ENCODE measurements at regions not wholly inside any gene's neighbourhood (a gene's known extent, or its start where the extent isn't known, plus 50 kb on each side); places are given as distances from the start of the nearest gene placed in this dataset.

DNA sequence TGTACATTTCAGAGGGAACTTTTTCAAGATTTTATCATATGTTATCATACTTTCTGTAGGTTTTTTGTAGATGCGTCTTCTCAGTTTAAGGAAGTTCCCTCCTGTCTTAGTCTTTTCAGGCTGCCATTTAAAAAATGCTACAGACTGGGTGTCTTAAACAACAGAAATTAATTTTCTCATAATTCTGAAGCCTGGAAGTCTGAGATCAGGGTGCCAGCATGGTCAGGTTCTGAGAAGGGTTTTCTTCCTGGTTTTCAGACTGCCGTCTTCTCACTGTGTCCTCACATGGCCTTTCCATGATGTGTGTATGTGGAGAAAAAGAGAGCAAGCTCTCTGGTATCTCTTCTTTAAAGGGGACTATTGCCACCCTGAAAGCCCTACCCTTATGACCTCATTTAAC is 189.9 kb upstream of the SOX2 start:
- Histone ChIP-seq H3K27ac (no peak overlapping the region), H3K36me3 (no peaks in the 10 kb centered on the region), H3K27me3 (no peaks in the 10 kb centered on the region), H3K9me3 (peaks cover 0 to 27% (median 1%) of the 10 kb centered on the region in 4 donors), H3K4me1 (no peaks in the 10 kb centered on the region), H3K4me3 (no peak overlapping the region)
- 94 to 98% methylated on average over 2 of the region's 2 CpGs for WGBS, 2 donors
- TF ChIP-seq CTCF (IDR thresholded peaks at IDR 0.05) (no peak), POLR2A (IDR thresholded peaks at IDR 0.05) (no peak), EP300 (IDR thresholded peaks at IDR 0.05) (no peak)
- no peak for DNase-seq (ENCODE audit: low spot score in 2 of 2)

DNA sequence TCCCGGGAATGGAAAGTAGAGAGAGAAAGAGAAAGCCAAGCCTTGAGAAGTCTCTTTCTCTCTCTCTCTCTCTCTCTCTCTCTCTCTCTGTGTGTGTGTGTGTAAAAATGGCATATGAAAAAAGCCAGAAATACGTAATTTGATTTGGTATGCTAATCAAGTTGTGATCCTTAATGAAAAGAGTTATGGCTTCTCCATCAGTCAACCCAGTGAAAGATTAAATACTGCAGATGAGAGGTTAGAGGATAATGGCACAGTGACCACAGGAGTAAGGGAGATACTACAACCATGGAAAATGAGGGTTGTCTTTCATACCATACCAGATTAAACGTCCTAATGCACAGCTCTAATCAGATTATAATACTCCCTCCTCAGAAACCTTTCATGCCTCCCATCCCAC is 193.5 kb upstream of the SOX2 start:
- H3K4me1 ChIP-seq = no peaks in the 10 kb centered on the region
- no peak overlapping the region for H3K4me3 ChIP-seq
- TF ChIP-seq EP300 (IDR thresholded peaks at IDR 0.05) = no peak
- TF ChIP-seq CTCF (IDR thresholded peaks at IDR 0.05) = no peak
- no peak for TF ChIP-seq POLR2A (IDR thresholded peaks at IDR 0.05)
- WGBS, 2 donors = 78 to 81% methylated on average over 3 of the region's 3 CpGs
- no peaks in the 10 kb centered on the region for H3K9me3 ChIP-seq
- H3K27ac ChIP-seq = no peak overlapping the region
- DNase-seq (ENCODE audit: low spot score in 2 of 2) = no peak
- H3K36me3 ChIP-seq = no peaks in the 10 kb centered on the region
- H3K27me3 ChIP-seq = no peaks in the 10 kb centered on the region

DNA sequence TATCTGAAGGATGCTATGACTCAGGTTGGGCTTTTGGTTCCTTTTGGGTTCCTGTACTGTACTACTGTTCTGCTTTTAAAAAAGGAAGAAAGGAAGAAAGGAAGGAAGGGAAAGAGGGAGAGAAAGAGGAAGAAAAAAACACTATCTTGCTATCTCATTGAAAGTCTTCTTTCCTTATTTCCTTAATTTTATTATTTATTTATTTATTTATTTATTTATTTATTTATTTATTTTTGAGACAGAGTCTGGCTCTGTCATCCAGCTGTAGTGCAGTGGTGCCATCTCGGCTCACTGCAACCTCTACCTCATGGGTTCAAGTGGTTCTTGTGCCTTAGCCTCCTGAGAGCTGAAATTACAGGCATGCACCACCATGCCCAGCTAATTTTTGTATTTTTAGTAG is 198.9 kb upstream of the SOX2 start:
- no peak overlapping the region for H3K27ac ChIP-seq
- DNase-seq (ENCODE audit: low spot score in 2 of 2) = no peak
- H3K4me3 ChIP-seq = no peak overlapping the region
- no peaks in the 10 kb centered on the region for H3K36me3 ChIP-seq
- 96% methylated on average over 1 of the region's 1 CpG for WGBS, 2 donors
- H3K4me1 ChIP-seq = no peaks in the 10 kb centered on the region
- H3K27me3 ChIP-seq = no peaks in the 10 kb centered on the region
- TF ChIP-seq CTCF (IDR thresholded peaks at IDR 0.05) (no peak), POLR2A (IDR thresholded peaks at IDR 0.05) (no peak), EP300 (IDR thresholded peaks at IDR 0.05) (no peak)
- peaks cover 0 to 21% (median 0%) of the 10 kb centered on the region in 4 donors for H3K9me3 ChIP-seq

DNA sequence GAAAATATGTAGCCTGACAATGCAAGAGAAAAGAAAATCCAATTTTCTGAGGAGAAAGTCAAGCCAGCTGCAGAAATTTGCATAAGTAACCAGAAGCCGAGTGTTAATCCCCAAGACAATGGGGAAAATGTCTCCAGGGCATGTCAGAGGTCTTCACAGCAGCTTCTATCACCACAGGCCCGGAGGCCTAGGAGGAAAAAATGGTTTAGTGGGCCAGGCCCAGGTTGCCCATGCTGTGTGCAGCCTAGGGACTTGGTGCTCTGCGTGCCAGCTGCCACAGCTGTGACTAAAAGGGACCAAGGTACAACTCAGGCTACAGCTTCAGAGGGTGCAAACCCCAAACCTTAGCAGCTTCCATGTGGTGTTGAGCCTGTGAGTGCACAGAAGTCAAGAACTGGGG is 201.2 kb upstream of the SOX2 start:
- no peak overlapping the region for H3K27ac ChIP-seq
- H3K36me3 ChIP-seq = no peaks in the 10 kb centered on the region
- no peaks in the 10 kb centered on the region for H3K4me1 ChIP-seq
- no peak overlapping the region for H3K4me3 ChIP-seq
- H3K9me3 ChIP-seq = peaks cover 0 to 21% (median 0%) of the 10 kb centered on the region in 4 donors
- WGBS, 2 donors = 71 to 78% methylated on average over 3 of the region's 3 CpGs
- no peaks in the 10 kb centered on the region for H3K27me3 ChIP-seq
- DNase-seq (ENCODE audit: low spot score in 2 of 2) = no peak
- TF ChIP-seq EP300 (IDR thresholded peaks at IDR 0.05) = no peak
- TF ChIP-seq CTCF (IDR thresholded peaks at IDR 0.05) = no peak
- no peak for TF ChIP-seq POLR2A (IDR thresholded peaks at IDR 0.05)

DNA sequence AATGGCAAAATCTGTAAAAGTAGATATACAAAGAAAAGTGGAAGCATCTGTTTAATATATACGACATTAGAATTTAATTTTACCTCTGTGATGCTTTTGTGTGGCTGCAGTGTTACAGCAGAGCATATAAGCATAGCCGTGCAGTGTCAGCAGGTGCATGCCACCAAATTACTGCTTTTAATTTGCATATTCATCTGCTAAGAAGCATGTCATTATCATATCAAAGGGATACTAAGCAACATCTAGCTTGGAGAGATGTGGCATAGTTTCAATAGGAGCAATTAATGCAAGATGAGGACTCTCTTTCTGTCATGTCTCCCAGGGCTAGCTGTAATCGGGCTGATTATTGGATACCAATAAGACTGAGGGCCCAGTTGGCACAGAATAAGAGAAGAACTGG is 214.4 kb upstream of the SOX2 start:
- TF ChIP-seq CTCF (IDR thresholded peaks at IDR 0.05) = no peak
- TF ChIP-seq EP300 (IDR thresholded peaks at IDR 0.05) = no peak
- TF ChIP-seq POLR2A (IDR thresholded peaks at IDR 0.05) = no peak
- no peak for DNase-seq (ENCODE audit: low spot score in 2 of 2)
- no peak overlapping the region for H3K27ac ChIP-seq
- H3K9me3 ChIP-seq = no peaks in the 10 kb centered on the region
- 78 to 81% methylated on average over 3 of the region's 3 CpGs for WGBS, 2 donors
- H3K27me3 ChIP-seq = no peaks in the 10 kb centered on the region
- no peak overlapping the region for H3K4me3 ChIP-seq
- H3K36me3 ChIP-seq = no peaks in the 10 kb centered on the region
- no peaks in the 10 kb centered on the region for H3K4me1 ChIP-seq

Data from tibial nerve (tissue), 4 donors.